ENCODE measurements at regions not wholly inside any gene's neighbourhood (a gene's known extent, or its start where the extent isn't known, plus 50 kb on each side); places are given as distances from the start of the nearest gene placed in this dataset.

GRCh38 chr4:149056615-149057014, 614.4 kb upstream of the NR3C2 start:
- H3K9ac ChIP-seq (ENCODE audit: low read length): no peak overlapping the region
- POLR2A ChIA-PET: no interaction called here
- Mint-ChIP-seq H3K9me3 (ENCODE audit: insufficient read depth) (no peaks in the 10 kb centered on the region), H3K27me3 (no peaks in the 10 kb centered on the region), H3K4me3 (no peak overlapping the region), H3K4me1 (no peaks in the 10 kb centered on the region), H3K27ac (no peak overlapping the region)
- H3K4me1 ChIP-seq (ENCODE audit: control insufficient read depth in 2 of 2, insufficient read depth in 2 of 2, low read length in 2 of 2): no peaks in the 10 kb centered on the region
- H3K4me3 ChIP-seq (ENCODE audit: control extremely low read depth in 1 of 5, extremely low read depth in 1 of 5, insufficient read depth in 1 of 5, low read depth in 2 of 5, low read length in 4 of 5): no peak overlapping the region
- no peak overlapping the region for H2AFZ ChIP-seq (ENCODE audit: insufficient read depth, low read depth, low read length, poor library complexity, severe bottlenecking)
- H3K9me3 ChIP-seq (ENCODE audit: control extremely low read depth in 1 of 3, control insufficient read depth in 2 of 3, insufficient read depth in 1 of 3, low read length in 2 of 3): no peaks in the 10 kb centered on the region
- CTCF ChIA-PET: no interaction called here
- TF ChIP-seq EZH2 (IDR thresholded peaks at IDR 0.05; ENCODE audit: borderline replicate concordance, insufficient read depth, low read depth, low read length, poor library complexity, severe bottlenecking) (no peak), CTCF (IDR thresholded peaks at IDR 0.05) (no peak)
- H3K4me2 ChIP-seq (replicated peaks; ENCODE audit: low read depth, low read length, poor library complexity, severe bottlenecking): no peak overlapping the region
- WGBS (ENCODE audit: insufficient coverage): no CpG with 5 or more reads among the region's 2 CpGs
- H3K27me3 ChIP-seq (replicated peaks in 1 of 4; ENCODE audit: control extremely low read depth in 1 of 4, control insufficient read depth in 3 of 4, insufficient read depth in 4 of 4, low read length in 3 of 4): no peaks in the 10 kb centered on the region
- H3K79me2 ChIP-seq (ENCODE audit: control insufficient read depth, insufficient read depth, low read length): no peaks in the 10 kb centered on the region
- no peaks in the 10 kb centered on the region for H4K20me1 ChIP-seq (ENCODE audit: control insufficient read depth, insufficient read depth, low read length, poor library complexity, severe bottlenecking)
- H3K36me3 ChIP-seq (replicated peaks in 1 of 2; ENCODE audit: control extremely low read depth in 1 of 2, control insufficient read depth in 1 of 2, extremely low read depth in 1 of 2, insufficient read depth in 2 of 2, low read length in 1 of 2): no peaks in the 10 kb centered on the region
- no peak for DNase-seq
- no peak overlapping the region for H3K27ac ChIP-seq (ENCODE audit: low read length in 2 of 2)
- ATAC-seq (ENCODE audit: low read depth): no peak
- intact Hi-C loops (cut with micrococcal nuclease): no loop called here

GRCh38 chr4:149055624-149056023, 613.4 kb upstream of the NR3C2 start:
- Histone ChIP-seq H4K20me1 (ENCODE audit: control insufficient read depth, insufficient read depth, low read length, poor library complexity, severe bottlenecking) (no peaks in the 10 kb centered on the region), H3K4me1 (ENCODE audit: control insufficient read depth in 2 of 2, insufficient read depth in 2 of 2, low read length in 2 of 2) (no peaks in the 10 kb centered on the region), H3K79me2 (ENCODE audit: control insufficient read depth, insufficient read depth, low read length) (no peaks in the 10 kb centered on the region), H3K4me2 (replicated peaks; ENCODE audit: low read depth, low read length, poor library complexity, severe bottlenecking) (no peak overlapping the region), H2AFZ (ENCODE audit: insufficient read depth, low read depth, low read length, poor library complexity, severe bottlenecking) (no peak overlapping the region), H3K9ac (ENCODE audit: low read length) (no peak overlapping the region), H3K4me3 (ENCODE audit: control extremely low read depth in 1 of 5, extremely low read depth in 1 of 5, insufficient read depth in 1 of 5, low read depth in 2 of 5, low read length in 4 of 5) (no peak overlapping the region), H3K27ac (ENCODE audit: low read length in 2 of 2) (no peak overlapping the region), H3K36me3 (replicated peaks in 1 of 2; ENCODE audit: control extremely low read depth in 1 of 2, control insufficient read depth in 1 of 2, extremely low read depth in 1 of 2, insufficient read depth in 2 of 2, low read length in 1 of 2) (no peaks in the 10 kb centered on the region), H3K27me3 (replicated peaks in 1 of 4; ENCODE audit: control extremely low read depth in 1 of 4, control insufficient read depth in 3 of 4, insufficient read depth in 4 of 4, low read length in 3 of 4) (no peaks in the 10 kb centered on the region), H3K9me3 (ENCODE audit: control extremely low read depth in 1 of 3, control insufficient read depth in 2 of 3, insufficient read depth in 1 of 3, low read length in 2 of 3) (no peaks in the 10 kb centered on the region)
- no peak for ATAC-seq (ENCODE audit: low read depth)
- Mint-ChIP-seq H3K27me3 (no peaks in the 10 kb centered on the region), H3K4me3 (no peak overlapping the region), H3K9me3 (ENCODE audit: insufficient read depth) (no peaks in the 10 kb centered on the region), H3K4me1 (no peaks in the 10 kb centered on the region), H3K27ac (no peak overlapping the region)
- ChIA-PET POLR2A (no interaction called here), CTCF (no interaction called here)
- no CpG with 5 or more reads among the region's 1 CpG for WGBS (ENCODE audit: insufficient coverage)
- intact Hi-C loops (cut with micrococcal nuclease): no loop called here
- TF ChIP-seq CTCF (IDR thresholded peaks at IDR 0.05): no peak
- TF ChIP-seq EZH2 (IDR thresholded peaks at IDR 0.05; ENCODE audit: borderline replicate concordance, insufficient read depth, low read depth, low read length, poor library complexity, severe bottlenecking): no peak
- DNase-seq: no peak

All from B cell (primary cell).